GM03348 (cell line): ENCODE measurements at regions not wholly inside any gene's neighbourhood (a gene's known extent, or its start where the extent isn't known, plus 50 kb on each side); places are given as distances from the start of the nearest gene placed in this dataset.
A peak's percentile ranks its signal among the peaks of the same experiment; 100 is the strongest.

Experiments used
- DNase-seq: peaks from one replicate; pipeline ENCODE4 v3.0.0; 2012; ENCODE audit warnings: low spot score

DNA sequence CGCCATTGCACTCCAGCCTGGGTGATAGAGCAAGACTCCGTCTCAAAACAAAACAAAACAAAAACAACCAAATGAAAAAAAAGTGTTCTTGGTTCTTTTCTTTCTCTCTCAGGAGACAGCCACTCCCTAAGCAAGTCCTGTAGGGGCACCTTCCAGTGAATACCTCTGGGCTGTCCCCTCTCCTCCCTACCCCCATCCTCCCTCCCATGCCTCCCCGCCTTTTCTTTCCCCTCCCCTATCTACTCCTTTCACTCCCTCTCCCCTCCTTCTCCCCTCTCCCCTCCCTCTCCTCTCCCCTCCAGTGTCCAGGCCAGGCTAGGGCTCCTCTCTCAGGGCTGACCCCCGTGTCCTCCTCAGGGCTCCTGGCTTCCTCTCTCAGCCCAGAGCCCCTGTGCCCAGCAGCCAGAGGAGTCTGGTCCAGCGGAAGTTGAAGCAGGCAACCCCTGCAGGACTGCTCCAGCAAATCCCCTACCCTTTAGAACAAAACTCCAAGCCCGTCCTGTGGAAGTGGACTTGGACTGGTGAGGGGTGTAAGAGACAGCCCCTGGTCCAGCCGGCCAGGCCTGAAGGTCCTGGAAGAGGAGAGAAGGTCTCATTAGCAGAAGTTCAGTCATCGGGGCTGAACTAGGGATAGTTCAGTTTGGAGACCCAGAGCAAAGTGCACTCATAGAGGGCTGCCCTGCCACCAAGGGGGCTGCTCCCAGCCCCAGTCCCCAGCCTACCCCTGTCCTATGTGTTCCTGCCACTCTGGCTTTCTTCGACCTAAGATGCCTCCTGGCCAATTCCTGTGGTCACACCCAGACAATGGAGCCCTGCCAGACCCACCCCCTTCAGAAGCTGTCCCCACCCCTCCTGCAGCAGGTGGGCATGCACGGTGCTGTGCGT is 79.8 kb upstream of the IQSEC1 start:
- DNase-seq = no peak

DNA sequence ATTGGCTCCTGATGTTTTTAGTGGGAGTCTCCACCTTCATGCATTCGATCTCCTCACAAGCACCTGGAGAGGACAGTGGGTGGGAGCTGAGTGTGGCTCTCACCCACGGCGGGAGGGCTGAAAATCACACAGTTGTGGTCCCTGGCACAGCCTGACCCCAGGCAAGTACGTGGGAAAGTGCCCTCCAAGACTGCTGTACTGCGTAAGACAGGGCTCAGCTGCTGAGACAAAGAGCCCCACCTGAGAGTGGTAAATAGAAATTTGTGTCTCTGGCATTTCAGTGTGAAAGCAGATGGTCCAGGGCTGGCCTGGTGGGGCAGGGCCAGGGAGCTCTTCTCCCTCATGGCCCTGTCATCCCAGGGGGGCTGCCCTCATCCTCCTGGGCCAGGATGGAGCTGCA is 77.4 kb upstream of the IQSEC1 start:
- DNase-seq = no peak

DNA sequence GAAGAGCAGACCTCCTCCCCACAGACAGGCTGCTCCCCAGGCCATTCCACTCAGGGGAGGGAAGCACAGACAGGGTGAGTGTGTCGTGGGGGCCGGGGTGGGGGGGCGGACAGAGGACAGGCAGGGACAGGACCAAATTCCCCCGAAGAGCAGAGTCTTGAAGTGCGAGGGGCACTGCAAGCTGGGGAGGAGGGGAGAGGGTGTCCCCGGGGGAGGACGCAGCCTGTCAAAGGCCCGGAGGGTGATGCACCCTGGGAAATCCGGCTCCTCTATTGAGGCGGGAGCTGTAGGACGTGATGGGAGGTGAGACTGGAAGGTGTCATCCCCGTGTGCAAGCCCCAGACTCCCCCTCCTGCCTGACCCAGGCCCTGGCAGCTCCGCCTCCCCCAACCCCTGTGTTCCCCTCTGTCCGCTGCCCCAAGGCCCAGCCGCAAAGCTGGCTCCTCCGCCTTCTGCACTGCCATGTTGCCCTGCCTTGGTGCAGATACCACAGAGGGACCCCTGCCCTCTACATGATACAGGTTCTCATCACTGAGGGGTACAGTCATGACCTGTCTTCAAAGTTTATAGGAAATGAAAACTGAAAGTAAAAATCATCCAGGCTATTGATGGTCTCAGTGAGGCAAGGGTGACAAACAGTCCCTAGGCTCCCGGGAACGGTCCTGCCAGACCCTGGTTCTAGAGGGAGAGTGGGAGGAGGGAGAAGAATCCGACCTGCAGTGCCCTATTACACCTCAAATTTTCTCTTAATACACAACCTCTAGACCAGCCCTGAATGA is 76.3 kb upstream of the IQSEC1 start:
- DNase-seq = no peak

DNA sequence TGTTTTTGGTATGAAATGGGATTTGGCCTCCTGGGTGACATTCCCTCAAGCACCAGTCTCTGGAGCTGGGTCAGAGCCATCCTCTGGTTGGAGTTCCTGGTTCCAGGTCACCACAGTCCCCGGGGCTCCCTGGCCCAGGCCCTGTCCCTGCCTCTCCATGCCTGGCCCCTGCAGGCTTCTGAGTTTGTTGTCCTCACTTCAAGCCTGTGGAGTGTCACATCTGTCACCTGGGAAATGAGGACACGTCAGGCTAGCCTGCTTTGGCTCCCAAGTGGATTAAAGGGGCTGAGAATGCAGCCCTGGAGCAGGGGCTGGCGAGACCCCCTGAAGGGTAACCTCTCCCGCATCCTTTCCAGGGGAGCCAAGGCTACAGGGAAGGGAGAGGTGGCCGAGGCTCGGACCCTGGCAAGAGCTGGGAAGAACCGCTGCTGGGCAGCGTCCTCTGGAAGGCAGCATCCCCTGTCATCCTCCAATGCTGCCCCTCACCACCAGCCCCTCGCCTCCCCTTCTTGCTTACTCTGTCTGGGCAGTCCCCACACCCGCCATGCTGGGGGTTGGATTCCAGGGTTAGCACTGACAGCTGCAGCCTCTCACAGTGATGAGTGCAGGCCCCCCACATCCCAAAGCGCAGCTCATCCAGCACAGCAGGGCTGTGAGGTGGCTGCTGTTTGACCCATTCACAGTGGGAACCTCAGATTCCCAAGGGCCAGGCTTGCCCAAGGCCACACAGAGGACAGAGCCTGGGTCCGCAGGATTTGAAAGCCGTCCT is 75.5 kb upstream of the IQSEC1 start:
- DNase-seq = no peak

DNA sequence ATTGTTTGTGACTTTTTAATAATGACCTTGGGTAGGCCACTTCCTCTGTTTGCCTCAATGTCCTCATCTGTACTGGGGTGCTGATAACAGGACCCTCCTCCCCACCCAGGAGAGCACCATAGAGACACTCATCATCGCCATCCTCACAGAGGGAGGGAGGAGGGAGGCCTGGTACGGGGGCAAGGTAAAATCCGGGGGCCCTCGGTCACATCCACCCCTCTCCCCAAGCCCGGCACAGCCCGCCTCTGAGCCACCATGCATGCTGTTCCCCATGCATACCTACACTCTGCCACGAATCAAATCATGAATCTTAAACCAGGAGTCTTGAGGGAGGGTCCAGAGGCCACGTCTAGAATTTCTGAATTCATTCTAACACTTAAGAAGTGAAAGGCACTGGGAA is 74.9 kb upstream of the IQSEC1 start:
- no peak for DNase-seq

DNA sequence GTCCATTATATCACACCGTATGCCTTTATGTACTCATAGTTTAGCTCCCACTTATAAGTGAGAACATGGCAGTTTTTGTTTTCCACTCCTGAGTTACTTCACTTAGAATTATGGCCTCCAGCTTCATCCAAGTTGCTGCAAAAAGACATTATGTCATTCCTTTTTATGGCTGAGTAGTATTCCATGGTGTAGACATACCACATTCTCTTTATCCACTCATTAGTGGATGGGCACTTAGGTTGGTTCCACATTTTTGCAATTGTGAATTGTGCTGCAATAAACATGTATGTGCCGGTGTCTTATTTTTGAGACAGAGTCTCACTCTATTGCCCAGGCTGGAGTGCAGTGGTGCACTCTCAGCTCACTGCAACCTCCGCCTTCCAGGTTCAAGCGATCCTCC is 74.1 kb upstream of the IQSEC1 start:
- DNase-seq = no peak

DNA sequence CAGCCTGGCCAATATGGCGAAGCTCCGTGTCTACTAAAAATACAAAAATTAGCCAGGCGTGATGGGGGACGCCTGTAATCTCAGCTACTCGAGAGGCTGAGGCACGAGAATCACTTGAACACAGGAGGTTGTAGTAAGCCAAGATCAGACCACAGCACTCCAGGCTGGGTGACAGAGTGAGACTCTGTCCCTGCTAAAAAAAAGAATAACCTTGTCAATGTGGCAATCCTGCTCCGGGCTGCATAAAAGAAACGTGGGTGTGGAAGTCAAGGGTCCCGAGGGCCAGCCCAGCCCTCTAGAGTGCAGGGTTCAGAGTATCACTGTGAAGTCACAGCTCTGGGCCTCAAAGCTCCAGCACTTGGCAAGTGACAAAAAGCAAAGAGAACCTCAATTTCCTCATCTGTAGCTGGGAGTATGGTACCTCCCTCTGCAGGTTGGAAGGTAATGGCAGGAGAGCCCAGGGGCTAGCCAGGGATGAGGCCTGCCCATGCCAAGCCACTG is 73.5 kb upstream of the IQSEC1 start:
- DNase-seq = no peak

DNA sequence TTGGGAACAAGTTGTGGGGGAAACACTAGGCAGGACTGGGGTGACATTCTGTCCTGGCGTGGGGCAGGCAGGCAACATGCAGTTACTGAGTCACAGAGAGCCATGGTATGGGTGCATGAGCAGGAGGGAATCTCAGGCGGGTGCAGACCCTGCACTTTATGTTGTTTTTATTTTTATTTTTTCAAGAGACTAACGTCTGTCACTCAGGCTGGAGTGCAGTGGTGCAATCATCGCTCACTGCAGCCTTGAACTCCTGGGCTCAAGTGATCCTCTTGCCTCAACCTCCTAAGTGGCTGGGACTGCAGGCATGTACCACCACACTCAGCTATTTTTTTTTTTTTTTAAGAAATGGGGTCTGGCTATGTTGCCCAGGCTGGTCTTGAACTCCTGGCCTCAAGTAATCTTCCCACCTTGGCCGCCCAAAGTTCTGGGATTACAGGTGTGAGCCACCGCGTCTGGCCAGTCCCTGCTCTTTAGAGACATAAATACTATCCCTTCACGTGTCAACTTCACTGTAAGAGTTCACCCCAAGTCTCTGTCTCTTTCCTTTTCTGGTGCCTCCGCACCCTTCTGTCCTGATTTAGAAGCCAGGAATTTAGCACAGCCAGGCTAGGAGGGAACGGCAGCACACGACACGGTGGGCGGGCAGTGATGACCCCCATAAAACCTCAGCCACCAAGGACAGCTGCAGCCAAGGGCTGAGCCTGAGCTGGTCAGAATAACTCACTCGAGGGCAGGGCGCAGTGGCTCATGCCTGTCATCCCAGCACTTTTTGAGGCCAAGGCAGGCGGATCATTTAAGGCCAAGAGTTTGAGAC is 72.8 kb upstream of the IQSEC1 start:
- no peak for DNase-seq

DNA sequence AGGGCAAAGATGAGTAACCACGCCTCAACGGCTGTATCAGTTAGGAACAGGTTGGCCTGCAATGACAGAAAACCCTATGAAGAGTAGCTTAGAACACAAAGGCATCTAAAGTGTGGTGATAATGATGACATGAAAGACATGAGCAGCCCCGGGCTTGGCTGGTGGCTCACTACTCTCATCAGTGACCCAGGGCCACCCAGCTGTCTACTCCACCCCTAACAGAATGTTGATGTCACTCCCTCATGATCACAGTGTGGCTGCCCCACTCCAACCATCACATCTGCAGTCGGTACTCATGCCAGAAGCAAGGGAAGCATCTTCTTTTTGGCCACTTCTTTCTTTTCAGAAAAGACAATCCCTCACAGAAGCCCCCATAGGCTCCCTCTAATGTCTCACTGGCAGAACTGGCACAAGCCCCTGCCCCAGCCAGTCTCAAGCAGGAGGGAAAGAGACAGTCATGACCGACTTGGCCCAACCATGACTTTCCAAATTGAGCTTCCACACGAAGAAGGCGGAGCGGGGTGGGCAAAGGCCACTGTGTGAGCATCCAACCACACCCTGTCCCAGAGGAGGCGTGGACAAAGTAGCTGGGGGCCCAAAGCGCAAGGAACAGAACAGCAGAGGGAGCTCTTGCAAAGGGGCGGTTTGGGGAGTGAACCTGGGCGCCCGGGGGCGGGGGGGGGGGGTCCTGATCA is 72.0 kb upstream of the IQSEC1 start:
- no peak for DNase-seq

DNA sequence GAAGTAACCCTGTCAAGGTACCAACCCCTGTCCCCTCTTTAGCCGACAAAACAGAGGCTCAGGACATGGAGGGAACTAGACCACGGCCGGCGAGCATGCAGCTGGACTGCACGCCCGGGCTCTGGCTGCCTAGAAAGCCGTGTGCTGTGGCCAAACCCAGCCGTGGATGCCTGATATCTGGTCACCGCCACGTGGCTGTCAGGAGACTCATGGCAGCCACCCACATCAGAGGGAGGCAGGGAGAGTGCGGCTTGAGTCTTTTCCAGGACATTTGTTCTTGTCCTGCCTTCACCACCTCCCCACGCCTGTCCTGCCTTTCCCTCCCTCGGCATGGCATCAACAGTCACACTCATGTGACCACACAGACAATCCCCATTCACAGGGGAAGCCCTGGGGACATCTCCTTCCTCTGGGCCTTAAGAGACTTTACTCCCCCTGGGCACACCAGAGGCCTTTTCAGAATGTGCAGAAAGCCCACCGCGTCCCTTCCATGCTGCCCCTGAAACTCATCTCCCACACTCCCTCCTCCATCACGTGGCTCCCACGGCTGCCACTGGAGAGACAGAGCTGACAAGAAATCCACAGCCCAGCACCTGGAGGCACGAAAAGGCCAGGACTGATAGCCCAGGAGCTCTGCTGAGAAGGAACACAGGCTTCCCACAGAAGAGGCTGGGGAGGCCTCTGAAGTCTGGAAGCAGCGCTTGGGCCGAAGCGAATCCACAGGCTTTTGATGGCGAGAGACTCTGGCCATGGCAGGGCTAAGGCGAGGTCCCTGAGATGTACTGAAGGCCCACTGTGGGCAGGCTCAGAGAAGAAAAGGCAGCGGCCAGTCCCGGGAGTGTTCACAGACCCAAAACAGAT is 71.2 kb upstream of the IQSEC1 start:
- no peak for DNase-seq

DNA sequence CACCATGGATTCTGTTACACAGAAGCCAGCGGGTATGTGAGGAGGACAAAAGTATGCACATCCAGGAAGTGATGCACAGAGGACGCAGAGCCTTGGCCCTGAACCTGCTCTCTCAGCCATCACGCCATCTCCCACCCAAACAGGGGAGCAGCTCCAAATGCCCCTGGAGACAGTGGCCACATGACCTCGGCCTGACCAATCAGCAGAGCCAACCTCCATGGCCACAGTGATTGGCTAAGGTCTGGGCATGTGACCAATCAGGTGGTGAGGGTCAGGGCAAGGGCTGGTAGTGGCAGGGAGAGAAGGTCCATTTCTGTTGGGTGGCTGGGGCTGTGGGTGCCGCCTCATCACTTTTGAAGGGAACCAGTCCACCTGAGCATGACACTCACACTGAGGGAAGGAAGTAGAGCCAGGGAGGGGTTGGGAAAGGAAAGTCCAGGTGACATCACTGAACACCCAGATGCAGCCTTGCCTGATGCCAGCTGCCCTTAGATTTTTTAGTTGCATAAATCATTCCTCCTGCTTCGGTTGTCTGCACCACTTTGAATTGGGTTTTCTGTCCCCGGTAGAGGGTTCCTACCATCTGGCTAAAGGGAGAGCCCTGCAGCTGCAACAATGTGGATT is 70.3 kb upstream of the IQSEC1 start:
- DNase-seq = no peak

DNA sequence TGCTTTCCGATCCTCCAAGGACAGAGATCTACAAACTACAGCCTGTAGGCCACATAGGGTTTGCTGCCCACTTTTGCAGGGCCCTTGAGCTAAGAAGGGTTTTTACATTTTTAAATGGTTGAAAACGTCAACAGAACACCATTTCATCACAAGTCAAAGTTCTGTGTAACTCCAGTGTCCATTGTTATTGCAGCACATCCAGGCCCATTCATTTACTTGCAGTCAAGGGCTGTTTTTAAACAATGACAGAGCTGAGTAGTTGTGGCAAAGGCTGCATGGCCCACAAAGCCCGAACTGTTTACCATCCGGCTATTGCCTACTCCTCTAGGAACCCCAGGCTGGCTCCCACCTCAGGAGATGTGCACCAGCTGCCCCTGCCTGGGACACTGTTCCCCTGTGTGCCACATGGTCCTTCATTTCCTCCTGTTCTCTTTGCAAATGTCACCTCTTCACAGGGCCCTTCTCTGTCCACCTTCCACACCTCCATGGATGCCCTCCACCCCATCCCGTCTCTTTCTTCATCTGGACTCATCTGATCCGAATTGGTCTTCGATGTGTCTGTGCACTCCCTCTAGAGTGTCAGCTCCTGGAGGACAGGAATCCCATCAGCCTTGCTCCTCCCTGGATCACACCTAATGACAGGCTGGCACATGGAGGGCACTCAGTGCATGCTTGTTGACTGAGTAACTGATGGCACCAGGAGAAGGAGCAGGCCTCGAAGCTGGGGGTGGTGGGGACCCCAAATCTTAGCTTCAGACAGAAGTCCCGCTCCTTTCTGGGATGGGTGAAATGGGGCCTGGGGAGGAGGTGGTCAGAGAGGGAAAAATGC is 69.5 kb upstream of the IQSEC1 start:
- DNase-seq = no peak

DNA sequence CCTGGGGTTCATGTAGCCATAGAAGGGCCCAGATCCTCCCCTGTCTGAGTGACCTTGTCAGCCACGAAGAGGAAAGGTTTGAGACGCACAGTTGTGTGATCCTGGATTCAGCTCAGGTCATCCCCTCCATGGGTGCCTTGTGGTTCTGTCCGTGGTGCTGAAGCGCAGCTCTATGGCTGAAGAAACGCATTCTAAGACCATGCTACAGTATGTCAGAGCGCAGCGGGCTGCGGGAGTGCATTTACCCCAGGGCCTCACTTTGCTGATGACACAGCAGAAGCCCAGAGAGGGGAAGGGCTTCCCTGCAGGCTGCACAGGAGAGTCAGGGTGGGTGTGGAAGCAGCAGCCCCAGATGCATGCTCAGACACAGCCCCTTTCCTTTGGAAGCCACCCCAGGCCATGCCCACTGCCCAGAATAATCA is 68.8 kb upstream of the IQSEC1 start:
- DNase-seq = peak; percentile 59

DNA sequence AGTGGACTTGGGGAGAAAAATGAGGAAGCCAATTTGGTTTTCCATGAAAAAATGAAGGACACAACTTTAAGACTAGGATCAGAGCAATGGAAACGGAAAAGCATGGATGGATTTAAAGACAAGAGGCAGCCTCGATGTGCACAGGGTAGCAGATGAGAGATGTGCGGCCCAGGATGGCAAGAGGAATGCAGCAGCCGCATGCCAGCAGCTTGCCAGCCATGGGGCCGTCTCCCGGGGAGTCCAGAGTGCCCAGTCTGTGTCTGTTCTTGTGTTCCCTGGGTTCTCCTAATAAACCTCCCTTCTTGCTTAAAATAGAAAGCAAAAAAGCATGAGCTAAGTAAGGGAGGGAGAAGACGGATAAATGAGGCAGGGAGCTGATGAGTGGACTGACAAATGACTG is 68.0 kb upstream of the IQSEC1 start:
- no peak for DNase-seq

DNA sequence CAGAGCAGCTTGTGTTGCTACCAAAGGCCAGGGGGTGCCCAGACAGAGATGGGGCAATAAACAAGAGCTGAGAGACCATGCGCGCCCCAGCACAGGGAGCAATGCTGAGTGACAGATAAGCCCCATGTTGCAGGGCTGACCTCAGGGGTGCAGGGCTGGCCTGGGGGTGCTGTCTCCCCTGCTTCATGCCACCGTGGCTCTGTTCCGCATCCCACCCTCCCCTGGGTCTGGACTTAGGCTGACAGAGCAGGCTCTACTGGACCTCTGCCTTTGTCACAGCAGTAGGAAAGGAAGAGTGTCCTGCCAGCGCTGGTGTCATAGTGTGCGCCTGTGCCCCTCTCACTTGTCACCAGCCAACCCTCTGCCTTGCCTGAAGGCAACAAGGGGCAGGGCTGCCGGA is 67.4 kb upstream of the IQSEC1 start:
- no peak for DNase-seq

DNA sequence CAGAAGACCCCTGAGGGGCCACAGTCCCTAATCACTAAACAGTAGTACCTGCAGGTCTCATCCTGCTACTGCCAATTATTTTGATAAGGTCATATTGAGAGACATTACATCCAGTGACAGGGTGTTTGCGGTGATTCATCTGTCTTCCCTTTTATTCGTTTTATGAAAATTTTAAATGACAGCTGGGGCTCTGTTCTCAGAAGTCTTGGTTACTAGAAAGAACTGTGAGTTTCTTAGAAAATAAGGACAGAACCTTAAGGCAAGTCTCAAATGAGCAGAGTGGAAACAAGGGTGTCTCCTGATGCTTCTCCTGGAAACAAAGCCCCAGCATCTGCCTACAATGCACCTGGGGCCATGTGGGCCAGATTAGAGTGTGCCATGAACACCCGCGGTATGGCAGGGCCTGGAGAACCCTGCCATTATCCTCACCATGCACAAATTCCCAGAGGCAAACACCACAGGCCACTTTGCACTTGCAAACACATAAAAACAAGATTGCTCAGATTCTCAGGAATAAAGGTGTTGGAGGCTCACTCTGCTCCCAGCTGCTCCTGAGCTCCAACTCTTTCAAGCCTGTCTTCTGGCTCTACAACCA is 66.3 kb upstream of the IQSEC1 start:
- no peak for DNase-seq

DNA sequence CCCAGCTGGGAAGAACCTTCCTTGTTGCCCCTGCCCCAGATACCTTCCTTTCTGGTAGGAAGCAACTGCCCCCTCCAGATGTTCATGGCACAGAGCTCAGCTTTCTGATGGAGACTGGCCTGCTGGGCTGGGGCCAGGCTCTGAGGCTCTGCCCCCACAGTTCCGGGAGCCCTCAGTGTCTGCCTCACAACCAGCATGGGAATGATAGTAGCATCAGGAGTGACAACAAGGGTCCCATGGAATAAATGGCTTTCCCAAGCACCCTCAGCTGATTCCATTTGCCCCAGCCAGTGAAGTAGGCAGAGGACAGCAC is 65.6 kb upstream of the IQSEC1 start:
- DNase-seq = no peak
